DMS 273 (cell line): ENCODE measurements at regions not wholly inside any gene's neighbourhood (a gene's known extent, or its start where the extent isn't known, plus 50 kb on each side); places are given as distances from the start of the nearest gene placed in this dataset.

Source experiments
- DNase-seq: peaks from one replicate; lab custom pipeline; 2025; ENCODE audit not compliant: unreplicated experiment; lab: John Stamatoyannopoulos, UW

DNA sequence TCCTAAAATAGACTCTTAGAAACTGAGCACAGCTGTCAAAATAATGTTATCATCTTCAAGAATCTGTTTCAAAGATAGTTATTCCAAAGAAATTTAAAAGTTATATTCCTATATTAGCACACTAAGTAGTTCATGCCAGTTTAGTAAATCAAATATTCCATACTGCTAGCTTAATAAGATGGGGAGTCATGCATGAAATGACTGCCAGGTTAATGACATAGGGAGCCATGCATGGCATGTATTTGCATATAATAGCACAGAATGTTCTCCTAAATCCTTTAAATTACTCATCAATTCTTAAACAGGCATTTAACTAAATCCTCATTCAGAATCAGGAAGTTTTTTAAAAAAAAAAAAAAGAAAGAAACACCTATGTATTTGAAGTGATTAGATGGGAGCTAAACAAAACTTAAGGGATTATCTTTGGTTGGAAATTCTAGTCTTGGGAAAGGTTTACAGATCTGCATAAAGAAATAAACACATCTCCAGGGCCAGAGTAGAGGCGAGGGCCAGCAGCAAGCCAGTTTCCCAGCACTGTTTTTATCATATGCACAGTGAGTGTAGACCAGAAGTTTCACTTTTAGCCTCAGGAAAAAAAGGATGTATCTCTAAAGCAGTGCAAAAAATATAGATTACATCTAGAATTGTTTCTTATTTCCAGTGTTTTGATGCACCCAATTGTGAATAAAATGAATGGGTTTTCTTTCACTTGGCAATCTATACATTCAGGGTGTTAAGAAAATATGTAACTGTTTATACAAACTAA, 366.4 kb upstream of the AGTR1 start:
- DNase-seq: no peak

DNA sequence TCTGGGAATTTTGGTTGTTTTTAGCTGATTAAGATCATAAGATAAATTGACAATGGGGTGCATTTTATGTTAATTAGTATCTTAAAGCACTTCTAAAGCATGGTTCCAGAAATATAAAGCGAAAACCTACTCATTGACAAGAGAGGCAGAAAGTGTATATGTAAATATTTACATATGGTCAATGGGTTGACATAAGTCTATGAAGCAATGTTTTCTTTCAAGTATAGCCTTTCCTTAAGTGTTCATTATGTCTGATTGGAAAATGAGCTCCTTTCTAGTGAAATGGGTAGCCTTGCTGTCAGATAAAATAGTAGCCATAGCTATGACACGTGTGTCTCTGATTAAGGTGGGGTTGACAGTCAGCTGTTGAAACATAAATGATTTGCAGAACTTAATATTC, 365.2 kb upstream of the AGTR1 start:
- no peak for DNase-seq

DNA sequence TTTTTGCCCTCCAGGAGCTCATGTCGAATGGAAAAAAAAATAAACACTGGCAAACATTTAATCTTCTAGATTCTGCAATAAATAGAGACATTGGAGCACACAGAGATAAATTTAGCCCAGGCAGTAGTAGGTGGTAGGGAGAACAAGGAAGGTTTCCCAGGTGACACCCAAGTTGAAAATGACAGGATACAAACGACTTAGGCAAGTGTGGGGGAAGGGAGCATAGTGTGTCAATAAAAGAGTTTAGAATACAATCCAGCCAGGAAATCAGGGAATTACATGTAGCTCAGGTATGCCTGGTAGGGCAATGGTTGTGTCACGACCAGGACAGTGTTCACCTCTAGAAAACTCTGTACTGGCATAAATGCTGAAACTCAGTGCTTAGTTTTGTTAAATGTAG, 364.6 kb upstream of the AGTR1 start:
- no peak for DNase-seq

DNA sequence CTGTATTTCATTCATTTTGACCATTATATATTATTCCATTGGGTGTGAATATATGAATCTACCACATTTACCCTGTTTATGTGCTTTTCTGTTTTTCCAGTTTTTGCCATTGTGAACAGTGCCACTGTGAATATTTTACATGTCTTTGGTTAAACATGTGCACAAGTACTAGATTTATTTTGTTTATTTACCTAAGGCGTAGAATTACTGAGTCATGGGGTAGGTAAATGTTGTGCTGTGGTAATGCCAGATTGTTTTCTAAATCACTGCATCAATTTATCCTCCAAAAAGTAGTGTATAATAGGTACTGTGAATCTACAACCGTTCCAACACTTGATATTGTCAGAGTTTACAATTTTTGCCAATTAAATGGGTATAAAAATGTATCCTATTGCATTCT, 362.1 kb upstream of the AGTR1 start:
- DNase-seq: no peak

DNA sequence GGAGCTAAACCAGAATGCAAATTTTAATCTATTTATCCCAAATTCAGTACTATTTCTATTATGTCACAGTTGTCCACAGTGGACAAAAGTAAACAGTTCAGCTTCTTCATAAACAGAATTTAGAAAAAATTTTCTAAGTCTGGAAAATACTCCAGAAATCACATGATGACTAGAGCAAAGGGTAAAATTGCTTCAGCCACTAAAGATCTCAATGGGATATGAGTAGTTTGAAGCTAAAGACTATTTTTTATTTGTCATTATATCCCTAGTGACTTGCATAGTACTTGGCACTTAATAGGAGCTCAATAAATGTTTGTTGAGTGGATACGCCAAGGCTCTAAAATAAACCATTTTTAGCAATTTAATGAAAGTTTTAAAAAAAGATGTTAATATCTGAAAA, 354.3 kb upstream of the AGTR1 start:
- DNase-seq: no peak

DNA sequence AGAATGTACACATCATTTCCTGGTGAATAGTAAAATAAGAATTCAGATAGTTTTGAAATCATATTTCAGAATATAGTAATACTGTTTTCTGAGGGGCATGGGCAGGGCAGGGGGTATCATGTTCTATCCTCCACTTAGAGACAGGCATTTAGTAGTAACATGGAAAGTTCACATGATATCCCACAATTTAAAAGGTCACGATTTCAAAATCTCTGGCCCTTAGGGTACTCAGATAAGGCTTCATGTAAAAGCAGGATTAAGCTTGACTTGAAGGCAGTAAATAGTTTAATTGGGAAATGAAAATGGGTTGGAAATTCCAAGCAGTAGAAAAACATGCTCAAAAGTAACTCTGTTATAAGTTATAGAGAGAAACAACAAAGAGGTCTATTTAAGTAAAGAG, 353.2 kb upstream of the AGTR1 start:
- no peak for DNase-seq

DNA sequence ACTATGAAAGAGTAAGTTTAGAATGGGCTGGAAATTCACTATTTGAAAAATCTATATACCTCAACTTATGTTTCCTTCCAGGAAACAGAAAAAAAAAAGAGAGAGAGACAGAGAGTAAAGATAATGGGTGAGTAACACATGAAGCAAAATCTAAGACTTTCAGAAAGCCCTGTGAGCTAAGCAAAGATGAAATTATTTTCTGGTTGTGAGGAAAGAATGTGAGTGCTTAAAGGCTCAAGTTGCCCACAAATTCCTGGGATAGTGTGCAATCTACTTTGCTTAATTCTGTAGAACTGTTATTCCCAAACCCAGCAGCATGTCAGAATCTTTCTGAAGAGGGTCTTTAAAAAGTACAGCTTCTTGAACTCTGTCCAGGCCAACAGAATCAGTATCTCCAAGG, 337.7 kb upstream of the AGTR1 start:
- no peak for DNase-seq

DNA sequence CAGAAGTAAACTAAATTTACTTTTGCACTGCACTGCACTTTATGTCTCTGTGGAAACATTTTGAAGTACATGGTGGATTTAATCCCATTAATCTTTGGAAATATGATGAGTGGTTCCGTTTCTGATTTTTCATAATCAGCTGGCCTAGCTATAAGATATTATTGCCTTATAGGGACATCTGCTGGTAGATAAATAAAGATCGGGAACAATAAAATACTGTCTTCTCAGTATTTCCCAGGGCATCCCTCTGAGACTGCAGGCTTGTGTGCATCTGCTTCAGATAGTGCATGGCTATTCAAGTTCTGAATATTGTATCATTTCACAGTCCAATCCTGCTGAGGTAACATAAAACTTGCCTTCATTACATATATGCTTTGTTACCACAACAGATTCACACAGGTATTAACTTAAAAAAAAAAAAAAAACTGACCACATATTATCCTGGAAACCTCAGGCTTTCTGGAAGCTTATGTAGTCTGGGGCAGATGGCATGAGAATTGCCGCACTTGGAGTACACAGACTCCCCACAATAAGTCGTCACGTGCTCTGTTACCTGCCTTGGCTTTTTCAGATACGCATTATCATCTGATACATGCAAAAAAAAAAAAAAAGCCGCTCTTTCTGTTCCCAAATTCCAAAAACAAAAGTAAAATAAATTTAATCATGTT, 330.8 kb upstream of the AGTR1 start:
- DNase-seq: no peak

DNA sequence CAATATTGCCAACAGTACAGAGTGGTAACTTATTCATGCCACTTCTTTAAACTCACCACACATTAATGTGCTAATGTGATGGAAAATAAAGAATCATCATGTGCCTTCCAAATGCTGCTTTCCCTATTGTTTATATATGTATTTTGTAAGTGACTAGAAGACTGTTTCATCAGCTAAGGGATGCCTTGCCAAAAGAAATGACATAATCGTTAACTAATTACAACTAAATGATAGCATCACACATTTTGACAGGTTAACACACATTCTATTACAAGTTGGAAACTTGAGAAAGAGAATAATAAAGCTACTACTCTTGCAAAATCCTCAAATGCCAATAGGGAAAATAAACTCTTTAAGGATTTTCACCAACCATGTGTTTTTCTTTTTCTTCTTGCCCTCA, 329.9 kb upstream of the AGTR1 start:
- DNase-seq: no peak

DNA sequence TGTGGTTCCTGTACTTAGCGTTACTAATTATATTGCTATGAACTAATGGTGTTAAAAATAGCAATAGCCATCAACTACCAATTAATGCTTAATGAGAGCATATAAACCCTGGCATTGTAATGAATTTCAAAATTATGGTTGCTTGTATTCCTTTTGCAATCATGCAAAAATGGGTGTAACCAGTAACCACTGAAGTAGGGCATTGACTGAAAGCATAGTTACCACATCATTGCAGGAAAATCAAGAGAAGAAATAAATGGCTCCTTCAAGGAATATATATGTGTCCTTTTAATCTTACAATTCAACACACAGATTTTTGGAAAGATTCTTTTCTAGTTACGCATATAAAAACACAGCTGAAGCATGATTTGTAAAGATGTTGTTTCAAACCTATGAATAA, 328.3 kb upstream of the AGTR1 start:
- no peak for DNase-seq

DNA sequence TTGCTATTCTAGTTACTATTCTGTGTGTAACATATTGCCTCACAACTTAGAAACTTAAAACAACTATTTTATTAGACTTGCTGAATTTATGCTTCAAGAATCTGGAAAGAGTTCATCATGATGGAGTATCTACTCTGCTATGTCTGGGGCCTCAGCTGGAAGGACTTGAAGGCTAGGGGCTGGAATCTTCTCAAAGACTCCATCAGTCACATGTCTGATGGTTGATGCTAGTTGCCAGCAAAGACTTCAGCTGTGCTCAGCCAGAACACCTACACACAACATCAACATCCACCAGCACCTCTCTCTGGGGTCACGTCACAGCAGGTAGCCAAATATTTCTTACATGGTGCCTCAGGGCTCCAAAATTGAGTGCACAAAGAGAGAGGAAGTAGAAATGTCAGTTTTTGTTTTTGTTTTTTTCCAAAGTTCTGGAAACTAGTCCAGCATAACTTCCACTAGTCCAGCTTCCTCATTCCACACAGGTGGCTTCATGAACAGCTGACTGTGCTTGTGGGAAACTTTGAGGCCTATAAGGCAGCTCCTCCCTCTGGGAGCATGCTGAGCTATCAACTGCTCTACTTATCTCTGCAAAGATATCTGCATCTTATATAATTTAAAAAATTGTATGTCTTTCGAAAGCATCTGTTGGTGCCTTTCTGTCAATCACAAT, 325.4 kb upstream of the AGTR1 start:
- DNase-seq: no peak

DNA sequence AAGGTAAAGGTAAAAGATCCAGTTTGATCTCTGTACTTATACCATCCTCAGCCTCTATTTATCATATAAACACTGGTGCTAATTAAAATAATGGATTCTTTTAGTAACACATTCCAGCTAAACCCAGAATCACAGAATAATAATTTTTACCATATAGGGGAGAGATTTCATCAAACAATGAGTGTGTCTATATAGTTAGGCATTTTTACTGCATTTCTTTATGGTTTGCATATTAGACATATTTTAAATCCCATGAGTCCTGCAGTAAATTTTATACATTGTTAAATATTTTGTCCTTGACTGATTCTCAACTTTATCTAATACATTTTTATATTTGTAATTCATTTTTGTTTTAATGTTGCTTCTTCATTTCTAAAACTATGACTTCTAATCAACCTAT, 323.7 kb upstream of the AGTR1 start:
- no peak for DNase-seq

DNA sequence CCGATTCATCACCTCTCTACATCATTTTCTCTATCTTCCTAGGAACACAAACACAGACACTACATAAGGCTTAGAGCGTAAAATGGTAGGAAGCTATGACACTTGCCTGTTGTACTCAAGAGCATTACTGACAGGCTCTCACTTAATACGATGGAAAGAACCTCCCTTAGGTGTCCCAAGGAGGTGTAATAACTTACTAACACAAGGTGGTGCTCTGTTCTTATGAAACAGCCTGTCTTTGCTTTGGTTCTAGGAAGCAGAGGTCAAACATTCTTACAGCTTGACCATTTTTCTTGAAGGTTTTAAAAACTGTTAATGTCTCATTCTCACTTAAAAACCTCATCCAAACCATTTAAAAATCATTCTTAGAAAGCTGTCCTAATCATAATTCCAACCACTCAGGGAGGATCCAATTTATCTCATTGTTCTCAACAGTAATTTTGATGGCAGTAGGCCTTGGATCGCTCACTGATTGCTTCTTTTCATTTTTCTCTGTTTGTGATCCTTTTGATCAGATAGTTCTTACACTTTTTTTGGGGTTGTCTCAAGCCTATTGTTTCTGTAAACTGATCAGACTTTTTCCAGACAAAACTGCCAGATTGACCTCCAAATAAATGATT, 317.8 kb upstream of the AGTR1 start:
- DNase-seq: peak; percentile 63

DNA sequence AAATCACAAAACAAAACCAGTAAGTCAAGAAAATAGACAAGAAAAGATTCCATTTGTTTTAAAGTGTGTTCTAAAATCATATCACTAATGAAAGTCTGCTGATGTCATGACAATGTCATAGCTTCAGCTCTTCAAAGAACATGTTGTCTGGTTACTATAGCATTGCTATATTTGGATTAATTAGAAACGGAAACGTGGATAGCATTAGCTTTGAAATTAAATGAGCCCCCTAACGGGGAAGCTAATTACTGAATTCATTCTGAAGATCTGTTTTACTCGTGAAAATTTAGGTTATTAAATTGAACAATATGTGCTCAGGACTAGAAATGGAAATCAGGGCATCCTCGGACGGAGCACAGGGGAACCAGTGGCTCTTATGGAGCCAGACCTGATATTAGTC, 316.7 kb upstream of the AGTR1 start:
- DNase-seq: no peak

DNA sequence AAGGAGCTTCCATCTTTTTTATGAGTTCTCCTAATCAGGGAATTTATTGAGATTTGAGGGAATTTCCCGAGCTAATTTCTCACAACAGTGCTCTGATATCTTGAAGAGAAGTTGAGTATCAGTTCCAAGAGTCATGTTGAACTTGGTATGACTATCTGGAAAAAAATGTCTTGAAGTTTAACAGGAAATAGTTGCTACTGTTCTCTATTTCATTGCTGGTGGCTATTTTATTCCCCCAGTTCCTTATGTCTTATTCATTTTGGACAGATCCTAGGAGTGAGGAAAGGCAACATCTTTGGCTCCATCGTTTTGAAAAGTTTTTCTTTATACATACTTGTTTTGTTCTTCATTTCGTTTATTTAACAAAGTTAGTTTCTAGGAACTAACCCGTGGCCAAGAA, 307.8 kb upstream of the AGTR1 start:
- no peak for DNase-seq

DNA sequence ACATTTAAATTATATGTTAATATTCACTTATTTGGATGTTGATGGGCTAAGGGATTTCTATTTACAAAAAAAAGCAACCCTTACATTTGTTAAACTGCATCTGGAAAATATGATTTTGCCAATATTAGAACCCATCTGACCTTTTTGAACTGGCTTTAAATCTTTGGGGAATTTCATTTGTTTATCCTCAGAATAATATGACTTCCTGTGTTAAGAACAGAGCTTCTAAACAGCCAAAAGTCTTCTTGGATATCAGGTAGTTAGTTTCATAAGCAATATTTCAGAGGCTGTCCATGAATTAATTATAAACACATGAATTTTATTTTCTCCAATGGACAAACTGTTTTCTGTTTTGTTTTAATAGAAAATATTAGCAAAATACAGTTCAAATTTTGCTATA, 301.9 kb upstream of the AGTR1 start:
- no peak for DNase-seq

DNA sequence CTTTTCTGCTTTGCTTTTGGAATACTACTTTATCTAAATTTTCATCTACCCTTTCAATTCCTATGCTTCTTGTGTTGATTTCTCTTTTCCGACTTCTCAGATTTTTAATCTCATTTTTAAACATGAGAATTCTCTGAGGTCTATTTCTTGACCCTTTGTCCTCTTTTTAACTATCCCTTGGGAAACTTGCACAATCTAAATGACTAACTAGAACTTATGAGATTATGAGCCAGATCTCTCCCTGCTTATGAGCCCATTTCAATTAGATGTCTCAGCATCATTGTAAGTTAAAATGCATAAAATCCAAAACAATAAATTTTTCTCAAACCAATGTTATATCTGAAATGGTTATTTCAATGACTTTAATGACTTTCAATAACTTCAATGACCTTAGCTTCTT, 296.9 kb upstream of the AGTR1 start:
- no peak for DNase-seq

DNA sequence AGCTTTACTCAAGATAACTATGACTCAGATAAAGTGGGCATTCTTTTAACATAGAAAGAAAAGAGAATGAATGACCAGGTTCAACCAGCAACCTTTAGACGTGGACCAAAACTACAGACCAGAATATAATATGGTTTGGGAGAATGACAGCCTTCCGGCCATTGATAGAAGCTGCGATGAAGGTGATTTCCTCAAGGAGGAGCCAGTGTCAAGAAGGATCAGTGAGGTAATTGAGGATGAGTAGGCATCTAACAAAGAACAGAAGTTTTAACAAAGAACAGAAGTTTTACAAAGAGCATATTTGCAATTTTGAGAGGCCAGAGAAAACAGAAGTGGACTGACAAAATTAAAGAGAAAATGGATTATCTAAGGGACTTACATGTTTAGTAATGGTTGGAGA, 289.0 kb upstream of the AGTR1 start:
- no peak for DNase-seq

DNA sequence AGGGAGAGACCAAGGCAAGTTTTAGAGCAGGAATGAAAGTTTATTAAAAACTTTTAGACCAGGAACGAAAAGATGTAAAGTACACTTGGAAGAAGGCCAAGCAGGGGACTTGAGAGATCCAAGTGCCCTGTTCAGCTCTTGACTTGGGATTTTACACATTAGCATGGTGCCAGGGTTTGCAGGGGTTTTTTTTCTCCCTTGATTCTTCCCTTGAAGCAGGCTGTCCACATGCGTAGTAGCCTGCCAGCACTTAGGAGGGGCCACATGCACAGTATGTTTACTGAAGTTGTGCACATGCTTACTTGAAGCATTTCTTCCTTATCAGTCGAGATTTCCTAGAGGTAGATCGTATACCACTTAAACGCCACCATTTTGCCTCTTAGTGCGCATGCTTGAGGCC, 277.5 kb upstream of the AGTR1 start:
- DNase-seq: no peak

DNA sequence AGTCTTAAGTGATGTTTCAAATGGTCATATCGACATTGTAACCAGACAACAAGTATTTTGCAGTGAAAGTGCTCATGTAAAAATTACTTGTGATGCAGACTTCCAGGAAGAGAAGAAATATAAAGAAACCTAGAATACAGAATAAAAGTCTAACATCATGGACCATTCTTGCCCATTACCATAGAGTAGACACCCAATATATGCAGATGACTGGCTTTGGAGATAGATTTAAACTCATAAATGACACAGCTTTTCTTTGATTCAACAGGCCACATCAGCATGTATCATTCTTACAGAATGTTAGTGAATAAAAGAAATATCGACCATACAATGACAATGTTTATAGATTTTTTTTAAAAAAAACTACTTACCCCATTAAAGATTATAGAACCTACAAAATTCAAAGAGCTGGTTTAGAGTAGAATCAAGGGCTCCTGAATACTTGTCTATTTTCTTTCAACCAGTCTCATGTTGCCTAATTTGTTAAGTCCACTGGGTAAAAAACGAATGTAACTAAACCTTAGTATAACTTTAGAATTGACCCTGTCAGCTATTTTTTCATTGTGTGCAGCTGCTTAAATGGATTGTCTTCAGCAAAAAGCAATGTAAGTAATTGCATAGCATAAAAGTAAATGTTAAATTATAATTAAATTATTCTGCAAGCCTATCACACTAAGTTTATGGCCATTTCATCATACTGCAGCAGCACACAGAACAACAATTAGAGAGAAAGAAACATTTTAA, 268.7 kb upstream of the AGTR1 start:
- DNase-seq: no peak

DNA sequence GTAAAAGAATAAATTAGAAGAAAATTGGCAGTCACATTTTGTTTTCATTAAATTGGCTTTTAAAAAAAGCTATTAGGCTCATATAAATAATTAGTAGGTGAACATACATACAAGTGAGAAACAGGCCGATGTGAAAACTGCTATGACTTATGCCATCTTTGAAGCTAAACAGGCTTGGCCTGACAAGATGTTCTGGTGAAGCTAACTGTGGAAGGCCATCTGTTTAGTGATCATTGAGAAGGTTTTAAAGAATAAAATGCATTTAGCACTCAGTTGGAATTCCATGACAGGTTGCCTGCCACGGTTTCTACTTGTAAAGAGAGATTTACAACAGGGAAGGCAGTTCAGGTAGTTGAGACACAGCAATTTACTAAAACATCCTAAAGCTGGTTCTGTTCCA, 264.0 kb upstream of the AGTR1 start:
- no peak for DNase-seq
